HG02852 (cell line): ENCODE measurements at regions not wholly inside any gene's neighbourhood (a gene's known extent, or its start where the extent isn't known, plus 50 kb on each side); places are given as distances from the start of the nearest gene placed in this dataset.

Source experiments
- ATAC-seq: cut with Tn5 transposase; IDR thresholded peaks from one replicate; pipeline ENCODE4 v1.9.1; 2021; ENCODE audit warnings: mild to moderate bottlenecking, moderate library complexity; ENCODE audit not compliant: unreplicated experiment

- no peak for ATAC-seq
These were observed 107.0 kb upstream of the PRICKLE1 start for GRCh38 chr12:42696406-42697149.

- ATAC-seq: no peak
These were observed 106.0 kb upstream of the PRICKLE1 start for GRCh38 chr12:42695490-42695995.

- no peak for ATAC-seq
These were observed 103.2 kb upstream of the PRICKLE1 start for GRCh38 chr12:42692749-42693148.

GRCh38 chr12:42691991-42692557 is 102.5 kb upstream of the PRICKLE1 start:
- ATAC-seq: no peak

- ATAC-seq: no peak
These were observed 100.7 kb upstream of the PRICKLE1 start for GRCh38 chr12:42690264-42690663.

- no peak for ATAC-seq
These were observed 100.2 kb upstream of the PRICKLE1 start for GRCh38 chr12:42689699-42690098.

GRCh38 chr12:42686514-42687172 is 97.1 kb upstream of the PRICKLE1 start:
- ATAC-seq: no peak

- no peak for ATAC-seq
These were observed 95.2 kb upstream of the PRICKLE1 start for GRCh38 chr12:42684802-42685071.

- no peak for ATAC-seq
These were observed 94.6 kb upstream of the PRICKLE1 start for GRCh38 chr12:42683933-42684801.

GRCh38 chr12:42683266-42683665 is 93.7 kb upstream of the PRICKLE1 start:
- no peak for ATAC-seq

GRCh38 chr12:42679466-42679865 is 89.9 kb upstream of the PRICKLE1 start:
- no peak for ATAC-seq

- no peak for ATAC-seq
These were observed 87.9 kb upstream of the PRICKLE1 start for GRCh38 chr12:42677461-42677860.

- no peak for ATAC-seq
These were observed 84.0 kb upstream of the PRICKLE1 start for GRCh38 chr12:42673535-42673934.

- ATAC-seq: no peak
These were observed 81.2 kb upstream of the PRICKLE1 start for GRCh38 chr12:42670719-42671118.

- no peak for ATAC-seq
These were observed 80.0 kb upstream of the PRICKLE1 start for GRCh38 chr12:42669553-42669952.

- ATAC-seq: no peak
These were observed 77.2 kb upstream of the PRICKLE1 start for GRCh38 chr12:42666671-42667243.

- ATAC-seq: no peak
These were observed 74.1 kb upstream of the PRICKLE1 start for GRCh38 chr12:42663621-42664020.

- no peak for ATAC-seq
These were observed 71.7 kb upstream of the PRICKLE1 start for GRCh38 chr12:42660968-42661937.

- no peak for ATAC-seq
These were observed 70.6 kb upstream of the PRICKLE1 start for GRCh38 chr12:42660117-42660516.

GRCh38 chr12:42652048-42652447 is 62.5 kb upstream of the PRICKLE1 start:
- ATAC-seq: no peak
